Suprapubic skin (tissue), 4 donors: ENCODE measurements at regions not wholly inside any gene's neighbourhood (a gene's known extent, or its start where the extent isn't known, plus 50 kb on each side); places are given as distances from the start of the nearest gene placed in this dataset.

Experiments used
- POLR2A ChIP-seq, 2 donors: fragments of 450-650 bp; IDR thresholded peaks; one replicate each; pipeline ENCODE4 v1.6.1; 2017; ENCODE audit warnings: antibody characterized with exemption in 2 of 2, mild to moderate bottlenecking in 2 of 2, moderate library complexity in 2 of 2
- POLR2AphosphoS5 ChIP-seq, 3 donors: sonication (generic); formaldehyde crosslinking; IDR thresholded peaks; one replicate each; pipeline ENCODE4 v1.6.1; 2017; ENCODE audit warnings: antibody characterized with exemption in 3 of 3

- TF ChIP-seq POLR2A (IDR thresholded peaks at IDR 0.05) (no peak), POLR2AphosphoS5 (IDR thresholded peaks at IDR 0.05) (no peak)
Observed at GRCh38 chr12:62123721-62124203, 136.4 kb upstream of the USP15 start.
